ENCODE measurements at regions not wholly inside any gene's neighbourhood (a gene's known extent, or its start where the extent isn't known, plus 50 kb on each side); places are given as distances from the start of the nearest gene placed in this dataset.

DNA sequence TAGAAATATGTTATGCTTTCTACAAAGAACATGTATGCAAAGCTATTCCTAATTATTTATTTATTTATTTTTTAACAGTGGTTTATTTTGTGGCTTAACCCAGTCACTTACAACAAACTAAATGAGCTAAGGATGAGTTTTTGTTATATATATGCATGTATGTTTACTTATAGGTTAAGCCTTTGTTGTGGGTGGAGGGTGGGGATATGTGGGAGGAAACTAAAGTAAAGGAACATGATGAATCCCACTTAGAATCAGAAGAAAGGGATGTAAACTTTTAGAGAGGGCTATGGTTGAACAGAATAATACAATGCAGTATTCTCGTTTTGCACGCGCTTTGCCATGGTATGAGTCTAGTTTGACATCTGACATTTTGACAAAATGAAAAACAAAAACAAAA, 321.0 kb upstream of the RUNX1 start:
- Histone ChIP-seq H3K4me3 (ENCODE audit: low read length) (no peak overlapping the region), H2AFZ (ENCODE audit: low read length) (no peak overlapping the region), H3K4me1 (ENCODE audit: low read length) (peaks cover 4% of the 10 kb centered on the region; the same call in 1 of the 2 replicates), H3K27me3 (ENCODE audit: low read length) (no peaks in the 10 kb centered on the region), H3K79me2 (ENCODE audit: low read length) (no peaks in the 10 kb centered on the region), H3K27ac (ENCODE audit: low read length) (no peak overlapping the region), H3K4me2 (ENCODE audit: low read depth, low read length, poor library complexity, severe bottlenecking) (no peak overlapping the region), H4K20me1 (ENCODE audit: insufficient read depth, low read depth, low read length) (no peaks in the 10 kb centered on the region), H3K36me3 (ENCODE audit: insufficient read depth, low read length) (no peaks in the 10 kb centered on the region), H3K9me2 (replicated peaks; ENCODE audit: insufficient read depth, low read length) (no peaks in the 10 kb centered on the region), H3K9ac (ENCODE audit: low read length) (no peak overlapping the region), H3K9me3 (ENCODE audit: low read length) (no peaks in the 10 kb centered on the region)
- DNase-seq = no peak

DNA sequence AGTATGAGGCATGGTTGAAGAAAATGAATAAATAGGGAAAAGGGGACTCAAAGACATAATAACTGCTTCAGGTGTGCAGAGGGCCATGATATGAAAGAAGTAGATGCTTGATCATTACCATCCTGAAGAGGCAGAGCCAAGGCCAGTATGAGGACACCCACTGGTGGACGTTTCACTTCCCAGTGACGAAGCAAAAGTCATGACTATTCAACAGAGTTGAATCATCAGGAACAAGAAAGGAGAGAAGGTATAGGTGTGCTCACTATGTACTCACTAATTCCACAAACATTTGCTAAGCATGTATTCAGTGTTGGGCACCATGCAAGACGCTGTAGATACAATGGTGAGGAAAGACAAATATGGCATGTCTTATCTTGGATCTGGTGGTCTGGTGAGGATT, 319.2 kb upstream of the RUNX1 start:
- Histone ChIP-seq H3K9me2 (replicated peaks; ENCODE audit: insufficient read depth, low read length) (no peaks in the 10 kb centered on the region), H2AFZ (ENCODE audit: low read length) (no peak overlapping the region), H3K4me3 (ENCODE audit: low read length) (no peak overlapping the region), H3K27me3 (ENCODE audit: low read length) (no peaks in the 10 kb centered on the region), H3K36me3 (ENCODE audit: insufficient read depth, low read length) (no peaks in the 10 kb centered on the region), H3K9ac (ENCODE audit: low read length) (no peak overlapping the region), H3K79me2 (ENCODE audit: low read length) (no peaks in the 10 kb centered on the region), H3K9me3 (ENCODE audit: low read length) (no peaks in the 10 kb centered on the region), H4K20me1 (ENCODE audit: insufficient read depth, low read depth, low read length) (no peaks in the 10 kb centered on the region), H3K4me2 (ENCODE audit: low read depth, low read length, poor library complexity, severe bottlenecking) (no peak overlapping the region), H3K27ac (ENCODE audit: low read length) (no peak overlapping the region), H3K4me1 (ENCODE audit: low read length) (peaks cover 2% of the 10 kb centered on the region; the same call in 1 of the 2 replicates)
- no peak for DNase-seq

DNA sequence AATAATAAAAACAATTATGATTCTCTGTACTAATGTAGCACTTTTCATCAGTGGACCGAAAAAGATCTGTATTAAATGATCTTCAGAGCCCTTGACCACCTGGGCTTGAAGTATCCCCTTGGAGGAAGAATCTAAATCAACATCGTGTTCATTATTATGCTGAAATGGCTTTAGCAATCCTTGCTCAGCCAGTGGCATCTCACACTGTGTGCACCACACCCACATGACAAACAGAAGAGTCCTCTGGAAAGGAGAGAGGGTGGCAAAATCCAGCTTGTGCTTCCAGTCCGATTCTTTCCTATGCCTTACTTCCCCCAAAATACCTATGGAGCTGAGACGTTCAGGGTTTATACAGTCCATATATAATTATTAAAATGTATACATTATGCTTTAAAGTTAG, 318.5 kb upstream of the RUNX1 start:
- H3K9me2 ChIP-seq (replicated peaks; ENCODE audit: insufficient read depth, low read length) = no peaks in the 10 kb centered on the region
- H3K79me2 ChIP-seq (ENCODE audit: low read length) = no peaks in the 10 kb centered on the region
- H3K36me3 ChIP-seq (ENCODE audit: insufficient read depth, low read length) = no peaks in the 10 kb centered on the region
- H2AFZ ChIP-seq (ENCODE audit: low read length) = no peak overlapping the region
- H3K9me3 ChIP-seq (ENCODE audit: low read length) = no peaks in the 10 kb centered on the region
- H4K20me1 ChIP-seq (ENCODE audit: insufficient read depth, low read depth, low read length) = no peaks in the 10 kb centered on the region
- no peak overlapping the region for H3K9ac ChIP-seq (ENCODE audit: low read length)
- H3K27me3 ChIP-seq (ENCODE audit: low read length) = no peaks in the 10 kb centered on the region
- no peak overlapping the region for H3K4me2 ChIP-seq (ENCODE audit: low read depth, low read length, poor library complexity, severe bottlenecking)
- no peak for DNase-seq
- H3K27ac ChIP-seq (ENCODE audit: low read length) = no peak overlapping the region
- H3K4me3 ChIP-seq (ENCODE audit: low read length) = no peak overlapping the region
- no peaks in the 10 kb centered on the region for H3K4me1 ChIP-seq (ENCODE audit: low read length)

DNA sequence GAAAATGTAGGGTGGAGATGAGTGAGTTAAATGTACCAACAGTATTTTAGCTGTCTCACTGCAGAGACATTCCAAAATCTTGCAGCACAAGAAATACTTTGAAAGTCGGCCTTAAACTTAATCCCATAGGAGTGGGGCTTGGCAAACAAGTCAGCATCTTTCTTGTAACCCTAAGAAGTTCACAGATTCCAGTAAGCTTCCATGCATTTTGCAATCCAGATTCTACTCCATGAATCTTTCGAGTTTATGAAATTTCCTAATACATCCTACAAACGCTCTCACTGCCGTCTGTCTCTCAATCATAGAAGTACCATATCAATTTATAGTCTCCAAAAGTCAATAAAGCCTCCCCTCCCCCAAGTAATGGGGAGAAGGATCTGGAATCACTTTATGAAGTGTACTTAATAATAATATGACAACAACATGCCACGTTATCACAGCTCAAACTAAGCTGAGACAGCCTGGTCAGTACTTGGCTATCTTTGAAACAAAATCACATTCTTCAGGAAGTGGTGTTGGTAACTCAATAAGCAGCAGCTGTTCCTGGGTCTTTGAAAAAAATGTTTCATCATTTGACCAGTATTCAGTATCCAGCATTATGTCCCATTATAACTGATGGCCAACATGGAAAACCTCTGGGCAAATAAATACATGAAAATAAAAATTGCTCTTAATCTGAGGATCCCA, 317.4 kb upstream of the RUNX1 start:
- Histone ChIP-seq H3K9ac (ENCODE audit: low read length) (no peak overlapping the region), H3K4me1 (ENCODE audit: low read length) (no peaks in the 10 kb centered on the region), H4K20me1 (ENCODE audit: insufficient read depth, low read depth, low read length) (no peaks in the 10 kb centered on the region), H3K9me2 (replicated peaks; ENCODE audit: insufficient read depth, low read length) (no peaks in the 10 kb centered on the region), H3K4me2 (ENCODE audit: low read depth, low read length, poor library complexity, severe bottlenecking) (no peak overlapping the region), H3K9me3 (ENCODE audit: low read length) (no peaks in the 10 kb centered on the region), H3K27me3 (ENCODE audit: low read length) (no peaks in the 10 kb centered on the region), H3K79me2 (ENCODE audit: low read length) (no peaks in the 10 kb centered on the region), H3K27ac (ENCODE audit: low read length) (no peak overlapping the region), H2AFZ (ENCODE audit: low read length) (no peak overlapping the region), H3K36me3 (ENCODE audit: insufficient read depth, low read length) (no peaks in the 10 kb centered on the region), H3K4me3 (ENCODE audit: low read length) (no peak overlapping the region)
- no peak for DNase-seq

DNA sequence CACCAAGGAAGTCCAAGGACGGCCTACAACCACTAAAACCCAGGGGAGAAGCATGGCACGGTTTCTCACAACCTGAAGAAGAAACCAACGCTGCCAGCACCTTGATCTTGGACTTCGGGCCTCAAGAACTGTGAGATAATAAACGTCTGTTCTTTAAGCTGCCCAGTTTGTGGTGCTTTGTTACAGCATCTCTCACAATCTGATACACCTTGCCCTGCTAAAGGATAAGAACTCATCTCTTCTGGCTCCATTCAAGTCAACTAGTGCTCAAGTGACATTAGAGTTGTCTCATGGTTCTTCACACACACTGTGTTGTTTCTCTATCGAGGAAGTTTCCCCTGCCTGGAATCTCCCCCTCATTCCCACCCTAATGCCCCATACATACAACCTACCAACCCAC, 314.4 kb upstream of the RUNX1 start:
- no peak overlapping the region for H3K9ac ChIP-seq (ENCODE audit: low read length)
- no peaks in the 10 kb centered on the region for H3K9me3 ChIP-seq (ENCODE audit: low read length)
- no peaks in the 10 kb centered on the region for H3K4me1 ChIP-seq (ENCODE audit: low read length)
- no peak overlapping the region for H3K4me3 ChIP-seq (ENCODE audit: low read length)
- no peak overlapping the region for H3K4me2 ChIP-seq (ENCODE audit: low read depth, low read length, poor library complexity, severe bottlenecking)
- H4K20me1 ChIP-seq (ENCODE audit: insufficient read depth, low read depth, low read length) = no peaks in the 10 kb centered on the region
- no peaks in the 10 kb centered on the region for H3K36me3 ChIP-seq (ENCODE audit: insufficient read depth, low read length)
- no peaks in the 10 kb centered on the region for H3K79me2 ChIP-seq (ENCODE audit: low read length)
- no peaks in the 10 kb centered on the region for H3K9me2 ChIP-seq (replicated peaks; ENCODE audit: insufficient read depth, low read length)
- H3K27ac ChIP-seq (ENCODE audit: low read length) = no peak overlapping the region
- no peak for DNase-seq
- 0 out of 2 replicates have a peak, but pooled peaks cover 3% of the 10 kb centered on the region for H3K27me3 ChIP-seq (ENCODE audit: low read length)
- no peak overlapping the region for H2AFZ ChIP-seq (ENCODE audit: low read length)

DNA sequence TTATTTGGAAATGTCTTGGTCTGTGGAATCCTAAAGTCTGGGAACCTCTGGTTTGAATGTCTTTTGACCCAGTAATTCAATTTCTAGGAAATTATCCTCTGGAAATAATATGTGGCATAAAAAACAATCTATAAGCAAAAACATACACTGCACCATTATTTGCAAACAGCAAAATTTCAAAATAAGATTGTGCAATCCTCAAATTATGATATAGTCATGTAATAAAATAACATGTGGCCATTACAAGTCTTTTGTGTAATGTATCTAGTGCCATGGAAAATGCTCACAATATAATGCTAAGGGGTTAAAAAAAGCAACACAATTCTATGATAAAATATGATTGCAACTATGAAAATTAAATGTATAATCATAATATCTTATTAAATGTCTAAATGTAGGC, 312.9 kb upstream of the RUNX1 start:
- H3K4me3 ChIP-seq (ENCODE audit: low read length) = no peak overlapping the region
- H3K9me2 ChIP-seq (replicated peaks; ENCODE audit: insufficient read depth, low read length) = no peaks in the 10 kb centered on the region
- H2AFZ ChIP-seq (ENCODE audit: low read length) = no peak overlapping the region
- no peaks in the 10 kb centered on the region for H3K9me3 ChIP-seq (ENCODE audit: low read length)
- 0 out of 2 replicates have a peak, but pooled peaks cover 3% of the 10 kb centered on the region for H3K27me3 ChIP-seq (ENCODE audit: low read length)
- no peak overlapping the region for H3K4me2 ChIP-seq (ENCODE audit: low read depth, low read length, poor library complexity, severe bottlenecking)
- no peak overlapping the region for H3K9ac ChIP-seq (ENCODE audit: low read length)
- peaks cover 7% of the 10 kb centered on the region for H3K4me1 ChIP-seq (ENCODE audit: low read length)
- DNase-seq = no peak
- no peak overlapping the region for H3K27ac ChIP-seq (ENCODE audit: low read length)
- H4K20me1 ChIP-seq (ENCODE audit: insufficient read depth, low read depth, low read length) = no peaks in the 10 kb centered on the region
- H3K36me3 ChIP-seq (ENCODE audit: insufficient read depth, low read length) = no peaks in the 10 kb centered on the region
- H3K79me2 ChIP-seq (ENCODE audit: low read length) = no peaks in the 10 kb centered on the region

DNA sequence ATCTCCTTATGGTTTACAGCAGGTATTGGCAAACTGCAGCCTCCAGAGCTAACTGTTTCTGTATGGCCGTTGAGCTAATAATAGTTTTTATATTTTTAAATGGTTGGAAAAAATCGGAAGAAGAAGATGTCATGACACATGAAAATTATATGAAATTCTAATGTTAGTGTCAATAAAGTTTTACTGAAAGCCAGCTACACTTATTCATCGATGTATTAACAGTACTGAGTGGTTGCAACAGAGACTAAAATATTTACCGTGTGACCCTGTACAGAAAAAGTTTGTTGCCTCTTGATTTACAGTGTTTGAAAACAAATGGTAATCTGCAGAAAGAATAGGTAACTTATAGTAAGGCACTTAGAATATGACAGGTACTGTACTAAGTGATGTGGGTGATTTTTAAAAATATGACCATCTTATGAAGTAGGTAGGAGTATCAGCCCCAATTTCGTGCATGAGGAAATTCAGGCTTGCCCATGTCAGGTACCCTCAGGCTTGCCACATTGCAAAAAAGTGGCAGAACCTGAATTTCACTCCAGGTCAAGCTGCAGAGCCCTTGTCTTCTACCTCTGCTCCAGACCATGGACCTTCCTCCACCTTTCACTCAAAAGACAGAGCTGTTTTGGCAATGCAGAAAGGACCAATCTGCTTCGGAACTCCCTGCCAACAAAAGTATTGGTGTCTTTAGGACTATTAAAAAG, 311.9 kb upstream of the RUNX1 start:
- no peaks in the 10 kb centered on the region for H3K9me2 ChIP-seq (replicated peaks; ENCODE audit: insufficient read depth, low read length)
- no peak for DNase-seq
- H3K4me2 ChIP-seq (ENCODE audit: low read depth, low read length, poor library complexity, severe bottlenecking) = no peak overlapping the region
- no peaks in the 10 kb centered on the region for H3K79me2 ChIP-seq (ENCODE audit: low read length)
- no peaks in the 10 kb centered on the region for H3K36me3 ChIP-seq (ENCODE audit: insufficient read depth, low read length)
- no peak overlapping the region for H2AFZ ChIP-seq (ENCODE audit: low read length)
- H3K27me3 ChIP-seq (ENCODE audit: low read length) = 0 out of 2 replicates have a peak, but pooled peaks cover 3% of the 10 kb centered on the region
- H4K20me1 ChIP-seq (ENCODE audit: insufficient read depth, low read depth, low read length) = no peaks in the 10 kb centered on the region
- H3K4me1 ChIP-seq (ENCODE audit: low read length) = peaks cover 7% of the 10 kb centered on the region
- no peak overlapping the region for H3K27ac ChIP-seq (ENCODE audit: low read length)
- no peak overlapping the region for H3K4me3 ChIP-seq (ENCODE audit: low read length)
- H3K9me3 ChIP-seq (ENCODE audit: low read length) = no peaks in the 10 kb centered on the region
- H3K9ac ChIP-seq (ENCODE audit: low read length) = no peak overlapping the region

DNA sequence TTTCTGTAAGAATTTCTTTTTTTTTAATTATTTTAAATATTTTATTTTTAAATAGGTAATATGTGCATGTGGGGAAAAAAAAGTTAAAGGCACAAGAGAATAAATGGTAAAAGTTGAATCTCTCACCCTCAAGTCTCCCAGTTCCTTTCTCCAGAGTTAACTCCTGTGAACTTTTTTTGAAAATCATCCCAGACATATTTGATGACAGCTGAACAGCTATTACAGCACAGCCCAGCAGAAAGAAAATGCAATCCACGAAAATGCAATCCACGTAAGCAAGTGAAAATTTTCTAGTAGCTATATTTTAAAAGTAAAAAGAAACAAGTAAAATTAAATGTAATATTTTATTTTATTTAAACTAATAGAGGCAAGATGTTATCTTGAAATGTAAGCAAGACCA, 310.0 kb upstream of the RUNX1 start:
- no peaks in the 10 kb centered on the region for H3K79me2 ChIP-seq (ENCODE audit: low read length)
- H3K27ac ChIP-seq (ENCODE audit: low read length) = no peak overlapping the region
- H3K27me3 ChIP-seq (ENCODE audit: low read length) = 0 out of 2 replicates have a peak, but pooled peaks cover 3% of the 10 kb centered on the region
- no peak overlapping the region for H2AFZ ChIP-seq (ENCODE audit: low read length)
- DNase-seq = no peak
- no peak overlapping the region for H3K4me3 ChIP-seq (ENCODE audit: low read length)
- H3K36me3 ChIP-seq (ENCODE audit: insufficient read depth, low read length) = no peaks in the 10 kb centered on the region
- no peak overlapping the region for H3K9ac ChIP-seq (ENCODE audit: low read length)
- no peak overlapping the region for H3K4me2 ChIP-seq (ENCODE audit: low read depth, low read length, poor library complexity, severe bottlenecking)
- H3K9me3 ChIP-seq (ENCODE audit: low read length) = no peaks in the 10 kb centered on the region
- no peaks in the 10 kb centered on the region for H4K20me1 ChIP-seq (ENCODE audit: insufficient read depth, low read depth, low read length)
- H3K4me1 ChIP-seq (ENCODE audit: low read length) = peaks cover 7% of the 10 kb centered on the region
- no peaks in the 10 kb centered on the region for H3K9me2 ChIP-seq (replicated peaks; ENCODE audit: insufficient read depth, low read length)
